Cardiac muscle cell (in vitro differentiated cells and primary cell): ENCODE measurements at regions not wholly inside any gene's neighbourhood (a gene's known extent, or its start where the extent isn't known, plus 50 kb on each side); places are given as distances from the start of the nearest gene placed in this dataset.

Experiments used
- DNase-seq, 2 donors: peaks; one replicate each; pipeline versions ENCODE4 v3.0.0 to v3.0.0-alpha.2; 2010 to 2017; ENCODE audit warnings: low read depth in 1 of 2, low spot score in 1 of 2
- H3K27ac ChIP-seq: fragments of 200-600 bp; sonication (generic); 2 replicates; pipeline ENCODE4 v1.5.1; 2016
- H3K27me3 ChIP-seq: fragments of 200-600 bp; sonication (generic); 2 replicates; pipeline ENCODE4 v1.6.0; 2016; ENCODE audit warnings: control low read depth
- H3K36me3 ChIP-seq: fragments of 200-600 bp; sonication (generic); 2 replicates; pipeline ENCODE4 v1.5.1; 2016; ENCODE audit warnings: control low read depth
- H3K4me1 ChIP-seq: fragments of 200-600 bp; sonication (generic); 2 replicates; pipeline ENCODE4 v1.8.1; 2017; ENCODE audit warnings: low read depth, mild to moderate bottlenecking, mixed run types
- H3K4me3 ChIP-seq: fragments of 200-600 bp; sonication (generic); 2 replicates; pipeline ENCODE4 v1.5.1; 2016; ENCODE audit warnings: mild to moderate bottlenecking
- H3K9me3 ChIP-seq: fragments of 200-600 bp; sonication (generic); 2 replicates; pipeline ENCODE4 v1.5.1; 2017; ENCODE audit warnings: low read depth, mild to moderate bottlenecking, control low read depth
- CTCF ChIP-seq: IDR thresholded peaks from 2 replicates; pipeline ENCODE4 v1.5.1; 2012; ENCODE audit warnings: low read depth, mild to moderate bottlenecking, low read length

DNA sequence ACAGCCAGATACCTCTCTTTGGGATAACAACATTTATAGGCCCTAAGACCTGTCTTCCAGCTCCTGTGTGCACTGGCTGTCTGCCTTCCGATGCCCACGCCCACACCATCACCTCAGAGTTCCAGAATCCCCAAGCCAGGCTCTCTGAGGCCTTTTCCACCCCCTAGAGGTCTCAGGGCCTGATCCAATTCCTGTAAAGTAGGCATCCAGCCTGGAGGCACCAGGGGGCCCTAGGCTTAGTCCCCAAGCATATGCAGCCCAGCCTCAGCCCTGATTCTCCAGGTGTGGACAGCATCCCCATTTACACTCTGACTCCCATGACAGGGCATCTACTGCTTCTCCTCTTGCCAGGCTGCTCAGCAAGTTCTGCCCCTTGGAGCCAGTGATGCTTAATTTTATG is 72.7 kb upstream of the CORO2B start:
- H3K9me3 ChIP-seq, result no peaks in the 10 kb centered on the region
- H3K4me3 ChIP-seq, result no peak overlapping the region
- no peaks in the 10 kb centered on the region for H3K36me3 ChIP-seq
- no peak overlapping the region for H3K27ac ChIP-seq
- no peaks in the 10 kb centered on the region for H3K27me3 ChIP-seq
- TF ChIP-seq CTCF, result no peak
- no peaks in the 10 kb centered on the region for H3K4me1 ChIP-seq
- no peak for DNase-seq

GRCh38 chr15:68507447-68507846 is 71.3 kb upstream of the CORO2B start:
- no peak for DNase-seq
- Histone ChIP-seq H3K27me3 (no peaks in the 10 kb centered on the region), H3K27ac (no peak overlapping the region), H3K4me3 (no peak overlapping the region), H3K4me1 (no peaks in the 10 kb centered on the region), H3K9me3 (no peaks in the 10 kb centered on the region), H3K36me3 (no peaks in the 10 kb centered on the region)
- TF ChIP-seq CTCF, result no peak

DNA sequence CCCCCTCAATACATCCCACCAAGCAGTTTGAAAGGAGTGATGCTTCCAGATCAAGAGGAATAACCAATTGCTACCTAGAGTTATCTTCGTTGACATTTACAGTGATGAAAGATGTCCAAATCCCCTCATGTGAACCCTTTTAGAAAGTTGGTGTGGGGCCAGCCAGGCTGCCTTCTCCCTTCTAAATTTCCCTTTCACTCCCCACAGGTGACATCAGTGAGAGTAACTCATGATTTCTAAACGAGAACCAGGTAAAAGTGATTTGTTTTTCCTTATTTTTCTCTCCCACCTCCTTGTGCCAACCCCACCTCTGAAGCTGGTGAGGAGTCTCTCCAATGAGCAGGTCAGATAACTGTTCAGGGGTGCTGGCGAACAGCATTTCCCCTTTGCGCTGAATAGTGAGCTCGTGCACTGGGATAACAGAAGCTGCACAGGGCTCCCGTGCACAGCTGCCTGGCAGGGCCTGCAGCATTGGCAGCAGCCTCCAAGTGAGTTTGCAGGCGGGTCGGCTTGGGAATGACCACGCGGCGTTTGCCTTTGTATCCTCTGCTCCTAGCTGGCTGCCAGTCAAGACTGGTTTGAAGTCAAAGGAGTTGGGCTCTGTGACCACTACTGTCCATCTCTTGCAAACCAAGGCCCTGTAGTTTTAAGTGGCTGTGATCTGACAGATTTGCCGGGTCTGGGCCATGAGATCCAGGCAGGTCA is 70.2 kb upstream of the CORO2B start:
- no peak for DNase-seq
- no peak for TF ChIP-seq CTCF
- H3K9me3 ChIP-seq, result no peaks in the 10 kb centered on the region

GRCh38 chr15:68510558-68510957 is 68.2 kb upstream of the CORO2B start:
- no peak for TF ChIP-seq CTCF
- H3K27me3 ChIP-seq, result no peaks in the 10 kb centered on the region
- H3K4me1 ChIP-seq, result no peaks in the 10 kb centered on the region
- no peaks in the 10 kb centered on the region for H3K36me3 ChIP-seq
- DNase-seq, result no peak
- no peaks in the 10 kb centered on the region for H3K9me3 ChIP-seq
- H3K27ac ChIP-seq, result no peak overlapping the region
- H3K4me3 ChIP-seq, result no peak overlapping the region

More for the DNA sequence above, 70.2 kb upstream of the CORO2B start:
- H3K27me3 ChIP-seq, result no peaks in the 10 kb centered on the region
- no peaks in the 10 kb centered on the region for H3K36me3 ChIP-seq
- no peak overlapping the region for H3K27ac ChIP-seq
- H3K4me3 ChIP-seq, result no peak overlapping the region
- no peaks in the 10 kb centered on the region for H3K4me1 ChIP-seq

- DNase-seq, result peak in 1 of 2 donors; percentile 97
- no peaks in the 10 kb centered on the region for H3K4me1 ChIP-seq
- H3K9me3 ChIP-seq, result no peaks in the 10 kb centered on the region
- no peak overlapping the region for H3K27ac ChIP-seq
- TF ChIP-seq CTCF, result no peak
- no peaks in the 10 kb centered on the region for H3K27me3 ChIP-seq
- H3K4me3 ChIP-seq, result no peak overlapping the region
- no peaks in the 10 kb centered on the region for H3K36me3 ChIP-seq
Observed at GRCh38 chr15:68511073-68511991, 67.5 kb upstream of the CORO2B start.
